ENCODE measurements at regions not wholly inside any gene's neighbourhood (a gene's known extent, or its start where the extent isn't known, plus 50 kb on each side); places are given as distances from the start of the nearest gene placed in this dataset.

- FAIRE-seq (peak; percentile 40), DNase-seq (ENCODE audit: low read depth) (peak; percentile 69)
- Histone ChIP-seq H3K27me3 (ENCODE audit: control insufficient read depth, insufficient read depth, low read length) (no peaks in the 10 kb centered on the region), H3K36me3 (ENCODE audit: control insufficient read depth, insufficient read depth, low read length) (no peaks in the 10 kb centered on the region), H3K4me3 (ENCODE audit: low read depth, low read length) (no peak overlapping the region)
- TF ChIP-seq CTCF (IDR thresholded peaks at IDR 0.05; ENCODE audit: insufficient read depth, low read length, severe bottlenecking) = no peak
Measured at GRCh38 chr3:193982258-193982659, 153.7 kb upstream of the HES1 start.

- FAIRE-seq (no peak), DNase-seq (ENCODE audit: low read depth) (peak; percentile 22)
- no peak for TF ChIP-seq CTCF (IDR thresholded peaks at IDR 0.05; ENCODE audit: insufficient read depth, low read length, severe bottlenecking)
- no peaks in the 10 kb centered on the region for H3K27me3 ChIP-seq (ENCODE audit: control insufficient read depth, insufficient read depth, low read length)
- H3K4me3 ChIP-seq (ENCODE audit: low read depth, low read length) = no peak overlapping the region
- no peaks in the 10 kb centered on the region for H3K36me3 ChIP-seq (ENCODE audit: control insufficient read depth, insufficient read depth, low read length)
Measured at GRCh38 chr3:193983846-193984818, 151.8 kb upstream of the HES1 start.

GRCh38 chr3:193984876-193985275, 151.1 kb upstream of the HES1 start:
- TF ChIP-seq CTCF (IDR thresholded peaks at IDR 0.05; ENCODE audit: insufficient read depth, low read length, severe bottlenecking) = no peak
- no peak for FAIRE-seq
- no peaks in the 10 kb centered on the region for H3K27me3 ChIP-seq (ENCODE audit: control insufficient read depth, insufficient read depth, low read length)
- no peak for DNase-seq (ENCODE audit: low read depth)
- H3K36me3 ChIP-seq (ENCODE audit: control insufficient read depth, insufficient read depth, low read length) = no peaks in the 10 kb centered on the region
- no peak overlapping the region for H3K4me3 ChIP-seq (ENCODE audit: low read depth, low read length)

GRCh38 chr3:193987186-193987585, 148.8 kb upstream of the HES1 start:
- Histone ChIP-seq H3K36me3 (ENCODE audit: control insufficient read depth, insufficient read depth, low read length) (no peaks in the 10 kb centered on the region), H3K4me3 (ENCODE audit: low read depth, low read length) (no peak overlapping the region), H3K27me3 (ENCODE audit: control insufficient read depth, insufficient read depth, low read length) (no peaks in the 10 kb centered on the region)
- DNase-seq (ENCODE audit: low read depth) (no peak), FAIRE-seq (no peak)
- no peak for TF ChIP-seq CTCF (IDR thresholded peaks at IDR 0.05; ENCODE audit: insufficient read depth, low read length, severe bottlenecking)

- TF ChIP-seq CTCF (IDR thresholded peaks at IDR 0.05; ENCODE audit: insufficient read depth, low read length, severe bottlenecking) = no peak
- DNase-seq (ENCODE audit: low read depth) (no peak), FAIRE-seq (no peak)
- Histone ChIP-seq H3K4me3 (ENCODE audit: low read depth, low read length) (no peak overlapping the region), H3K36me3 (ENCODE audit: control insufficient read depth, insufficient read depth, low read length) (no peaks in the 10 kb centered on the region), H3K27me3 (ENCODE audit: control insufficient read depth, insufficient read depth, low read length) (no peaks in the 10 kb centered on the region)
Measured at GRCh38 chr3:193989186-193989585, 146.8 kb upstream of the HES1 start.

All from bronchial epithelial cell (primary cell).